Fibroblast of the aortic adventitia (primary cell): ENCODE measurements at regions not wholly inside any gene's neighbourhood (a gene's known extent, or its start where the extent isn't known, plus 50 kb on each side); places are given as distances from the start of the nearest gene placed in this dataset.

Experiments used
- DNase-seq: peaks from one replicate; pipeline ENCODE4 v3.0.0-alpha.2; 2010; ENCODE audit warnings: low read depth
- H3K4me3 ChIP-seq: 2 replicates; pipeline ENCODE4 v1.5.1; 2011; ENCODE audit warnings: low read depth, mild to moderate bottlenecking, control low read depth, low read length, moderate library complexity
- TF ChIP-seq, protein P1 (sequence below): IDR thresholded peaks from 2 replicates; pipeline ENCODE4 v1.5.1; 2011; ENCODE audit warnings: mild to moderate bottlenecking, low read length, control low read depth, inconsistent platforms; ENCODE audit not compliant: insufficient read depth

GRCh38 chr1:185376840-185377635 lies 60.0 kb upstream of the IVNS1ABP start:
- no peak overlapping the region for H3K4me3 ChIP-seq
- TF ChIP-seq, protein P1, sequence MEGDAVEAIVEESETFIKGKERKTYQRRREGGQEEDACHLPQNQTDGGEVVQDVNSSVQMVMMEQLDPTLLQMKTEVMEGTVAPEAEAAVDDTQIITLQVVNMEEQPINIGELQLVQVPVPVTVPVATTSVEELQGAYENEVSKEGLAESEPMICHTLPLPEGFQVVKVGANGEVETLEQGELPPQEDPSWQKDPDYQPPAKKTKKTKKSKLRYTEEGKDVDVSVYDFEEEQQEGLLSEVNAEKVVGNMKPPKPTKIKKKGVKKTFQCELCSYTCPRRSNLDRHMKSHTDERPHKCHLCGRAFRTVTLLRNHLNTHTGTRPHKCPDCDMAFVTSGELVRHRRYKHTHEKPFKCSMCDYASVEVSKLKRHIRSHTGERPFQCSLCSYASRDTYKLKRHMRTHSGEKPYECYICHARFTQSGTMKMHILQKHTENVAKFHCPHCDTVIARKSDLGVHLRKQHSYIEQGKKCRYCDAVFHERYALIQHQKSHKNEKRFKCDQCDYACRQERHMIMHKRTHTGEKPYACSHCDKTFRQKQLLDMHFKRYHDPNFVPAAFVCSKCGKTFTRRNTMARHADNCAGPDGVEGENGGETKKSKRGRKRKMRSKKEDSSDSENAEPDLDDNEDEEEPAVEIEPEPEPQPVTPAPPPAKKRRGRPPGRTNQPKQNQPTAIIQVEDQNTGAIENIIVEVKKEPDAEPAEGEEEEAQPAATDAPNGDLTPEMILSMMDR: no peak
- DNase-seq: no peak

GRCh38 chr1:185376288-185376687 lies 59.2 kb upstream of the IVNS1ABP start:
- no peak for DNase-seq
- no peak overlapping the region for H3K4me3 ChIP-seq
- TF ChIP-seq, protein P1: no peak

GRCh38 chr1:185375583-185375982 lies 58.5 kb upstream of the IVNS1ABP start:
- TF ChIP-seq, protein P1: no peak
- no peak overlapping the region for H3K4me3 ChIP-seq
- DNase-seq: no peak

- TF ChIP-seq, protein P1: no peak
- DNase-seq: peak; percentile 25
- H3K4me3 ChIP-seq: no peak overlapping the region
Measured at GRCh38 chr1:185373813-185374529, 56.9 kb upstream of the IVNS1ABP start.

DNA sequence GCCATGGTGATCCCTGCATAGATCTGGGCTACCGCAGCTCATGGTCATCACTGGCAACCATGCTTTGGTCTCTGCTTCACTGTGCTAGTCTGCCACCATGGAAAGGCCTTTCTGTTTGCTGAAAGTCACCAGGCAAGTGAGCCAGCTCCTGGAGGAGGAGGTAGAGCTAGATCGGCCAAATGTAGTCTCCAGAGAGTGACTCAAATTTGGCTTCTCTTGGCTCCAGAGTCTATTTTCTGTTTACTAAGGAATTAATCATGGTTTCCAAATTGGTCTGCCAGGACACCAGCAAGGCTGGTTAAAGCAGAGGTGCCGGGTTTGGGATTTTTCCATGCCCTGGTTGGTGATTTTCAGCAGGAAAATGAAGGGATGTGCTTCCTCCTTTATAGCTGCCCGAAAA lies 52.7 kb upstream of the IVNS1ABP start:
- DNase-seq: peak; percentile 63
- H3K4me3 ChIP-seq: no peak overlapping the region
- TF ChIP-seq, protein P1: no peak

- TF ChIP-seq, protein P1: no peak
- no peak overlapping the region for H3K4me3 ChIP-seq
- DNase-seq: no peak
Measured at GRCh38 chr1:185368913-185369491, 52.0 kb upstream of the IVNS1ABP start.
